Fibroblast of the aortic adventitia (primary cell): ENCODE measurements at regions not wholly inside any gene's neighbourhood (a gene's known extent, or its start where the extent isn't known, plus 50 kb on each side); places are given as distances from the start of the nearest gene placed in this dataset.

ENCODE experiments used
- DNase-seq: peaks from one replicate; pipeline ENCODE4 v3.0.0-alpha.2; 2010; ENCODE audit warnings: low read depth
- H3K4me3 ChIP-seq: 2 replicates; pipeline ENCODE4 v1.5.1; 2011; ENCODE audit warnings: low read depth, mild to moderate bottlenecking, control low read depth, low read length, moderate library complexity
- CTCF ChIP-seq: IDR thresholded peaks from 2 replicates; pipeline ENCODE4 v1.5.1; 2011; ENCODE audit warnings: mild to moderate bottlenecking, low read length, control low read depth, inconsistent platforms; ENCODE audit not compliant: insufficient read depth

- no peak for TF ChIP-seq CTCF
- no peak for DNase-seq
- H3K4me3 ChIP-seq = no peak overlapping the region
Measured at GRCh38 chr3:135874035-135874434, 91.5 kb upstream of the PPP2R3A start.

- H3K4me3 ChIP-seq = no peak overlapping the region
- no peak for DNase-seq
- no peak for TF ChIP-seq CTCF
Measured at GRCh38 chr3:135878501-135878900, 87.0 kb upstream of the PPP2R3A start.

- TF ChIP-seq CTCF = no peak
- no peak for DNase-seq
- no peak overlapping the region for H3K4me3 ChIP-seq
Measured at GRCh38 chr3:135885885-135886284, 79.6 kb upstream of the PPP2R3A start.

DNA sequence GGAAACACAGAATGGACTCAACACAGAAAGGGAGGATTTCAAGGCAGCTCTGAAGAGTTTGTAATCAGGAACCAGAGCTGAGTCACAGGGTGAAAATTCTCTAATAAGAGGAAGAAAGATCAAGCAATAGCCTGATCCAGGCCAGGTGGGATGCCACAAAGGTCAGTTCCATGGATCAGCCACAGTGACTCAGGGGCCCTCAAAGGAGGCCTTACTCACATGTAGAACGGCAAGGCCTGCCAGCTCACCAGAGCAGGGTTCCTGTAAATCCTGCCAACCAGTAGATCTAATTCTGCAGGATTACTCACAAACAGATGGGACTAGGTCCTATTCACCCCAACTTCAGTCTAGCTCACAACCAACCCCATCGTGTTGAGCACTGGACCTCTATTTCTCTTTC, 78.3 kb upstream of the PPP2R3A start:
- TF ChIP-seq CTCF = no peak
- DNase-seq = peak; percentile 68
- no peak overlapping the region for H3K4me3 ChIP-seq

DNA sequence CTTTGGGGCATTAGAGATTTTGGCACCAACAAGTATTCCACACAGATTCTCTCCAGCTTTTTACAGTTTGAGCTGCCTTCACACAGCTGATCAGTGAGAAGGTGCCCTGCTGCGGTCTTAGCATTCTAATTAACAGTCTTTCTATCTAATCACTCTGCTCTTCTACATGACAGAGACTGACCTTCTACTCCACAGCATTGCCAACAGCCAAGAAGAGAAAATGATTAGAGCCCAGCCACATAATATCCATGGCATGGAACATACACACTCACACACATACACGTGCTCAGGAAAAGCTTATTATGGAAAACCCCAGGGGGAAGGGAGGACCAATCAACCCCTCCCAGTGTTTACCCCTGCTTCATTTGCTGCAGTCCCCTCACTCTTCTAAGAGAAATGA, 76.1 kb upstream of the PPP2R3A start:
- no peak for TF ChIP-seq CTCF
- DNase-seq = no peak
- no peak overlapping the region for H3K4me3 ChIP-seq

- peak; percentile 34 for DNase-seq
- no peak for TF ChIP-seq CTCF
- H3K4me3 ChIP-seq = no peak overlapping the region
Measured at GRCh38 chr3:135891121-135891520, 74.4 kb upstream of the PPP2R3A start.

GRCh38 chr3:135895106-135895733, 70.3 kb upstream of the PPP2R3A start:
- DNase-seq = peak; percentile 90
- peak; percentile 94 for TF ChIP-seq CTCF
- H3K4me3 ChIP-seq = no peak overlapping the region
